ENCODE measurements at regions not wholly inside any gene's neighbourhood (a gene's known extent, or its start where the extent isn't known, plus 50 kb on each side); places are given as distances from the start of the nearest gene placed in this dataset.

- TF ChIP-seq, protein P1, sequence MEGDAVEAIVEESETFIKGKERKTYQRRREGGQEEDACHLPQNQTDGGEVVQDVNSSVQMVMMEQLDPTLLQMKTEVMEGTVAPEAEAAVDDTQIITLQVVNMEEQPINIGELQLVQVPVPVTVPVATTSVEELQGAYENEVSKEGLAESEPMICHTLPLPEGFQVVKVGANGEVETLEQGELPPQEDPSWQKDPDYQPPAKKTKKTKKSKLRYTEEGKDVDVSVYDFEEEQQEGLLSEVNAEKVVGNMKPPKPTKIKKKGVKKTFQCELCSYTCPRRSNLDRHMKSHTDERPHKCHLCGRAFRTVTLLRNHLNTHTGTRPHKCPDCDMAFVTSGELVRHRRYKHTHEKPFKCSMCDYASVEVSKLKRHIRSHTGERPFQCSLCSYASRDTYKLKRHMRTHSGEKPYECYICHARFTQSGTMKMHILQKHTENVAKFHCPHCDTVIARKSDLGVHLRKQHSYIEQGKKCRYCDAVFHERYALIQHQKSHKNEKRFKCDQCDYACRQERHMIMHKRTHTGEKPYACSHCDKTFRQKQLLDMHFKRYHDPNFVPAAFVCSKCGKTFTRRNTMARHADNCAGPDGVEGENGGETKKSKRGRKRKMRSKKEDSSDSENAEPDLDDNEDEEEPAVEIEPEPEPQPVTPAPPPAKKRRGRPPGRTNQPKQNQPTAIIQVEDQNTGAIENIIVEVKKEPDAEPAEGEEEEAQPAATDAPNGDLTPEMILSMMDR (IDR thresholded peaks at IDR 0.05; ENCODE audit: control extremely low read depth in 1 of 3, insufficient read depth in 1 of 3, low read depth in 1 of 3, low read length in 3 of 3), result no peak
- TF ChIP-seq EZH2 (IDR thresholded peaks at IDR 0.05; ENCODE audit: low read depth, low read length, severe bottlenecking) (no peak), TAF1 (IDR thresholded peaks at IDR 0.05; ENCODE audit: low read depth, low read length) (no peak), SP1 (IDR thresholded peaks at IDR 0.05; ENCODE audit: low read depth, low read length) (no peak), RBBP5 (IDR thresholded peaks at IDR 0.05; ENCODE audit: borderline replicate concordance, low read depth, low read length) (no peak), SIN3A (conservative IDR thresholded peaks at IDR 0.05 in 1 of 2, IDR thresholded peaks at IDR 0.05 in 1 of 2; ENCODE audit: low read depth in 1 of 2, low read length in 2 of 2) (no peak), EP300 (IDR thresholded peaks at IDR 0.05; ENCODE audit: borderline replicate concordance in 1 of 2, low read depth in 2 of 2, low read length in 2 of 2) (no peak)
- TF ChIP-seq, protein P2, sequence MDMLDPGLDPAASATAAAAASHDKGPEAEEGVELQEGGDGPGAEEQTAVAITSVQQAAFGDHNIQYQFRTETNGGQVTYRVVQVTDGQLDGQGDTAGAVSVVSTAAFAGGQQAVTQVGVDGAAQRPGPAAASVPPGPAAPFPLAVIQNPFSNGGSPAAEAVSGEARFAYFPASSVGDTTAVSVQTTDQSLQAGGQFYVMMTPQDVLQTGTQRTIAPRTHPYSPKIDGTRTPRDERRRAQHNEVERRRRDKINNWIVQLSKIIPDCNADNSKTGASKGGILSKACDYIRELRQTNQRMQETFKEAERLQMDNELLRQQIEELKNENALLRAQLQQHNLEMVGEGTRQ (IDR thresholded peaks at IDR 0.05; ENCODE audit: low read length), result no peak
Observed at GRCh38 chr14:103283916-103284315, 50.1 kb upstream of the EIF5 start.
